Keratinocyte (primary cell): ENCODE measurements at regions not wholly inside any gene's neighbourhood (a gene's known extent, or its start where the extent isn't known, plus 50 kb on each side); places are given as distances from the start of the nearest gene placed in this dataset.

Source experiments
- CTCF ChIP-seq, 3 experiments: IDR thresholded peaks in 1 of 3; conservative IDR thresholded peaks in 1 of 3; optimal IDR thresholded peaks in 1 of 3; 2 replicates in 2 of 3; 3 replicates in 1 of 3; pipeline versions ENCODE3 to v1.5.1; 2011; ENCODE audit warnings: low read length in 3 of 3, mild to moderate bottlenecking in 3 of 3, moderate library complexity in 2 of 3, control low read depth in 1 of 3, inconsistent platforms in 1 of 3; ENCODE audit not compliant: insufficient read depth in 2 of 3; ENCODE audit errors: extremely low read depth in 1 of 3
- EZH2 ChIP-seq: IDR thresholded peaks from one replicate; pipeline ENCODE4 v1.6.1; 2012; ENCODE audit warnings: inconsistent platforms, mild to moderate bottlenecking, low read length, moderate library complexity

- TF ChIP-seq CTCF (optimal IDR thresholded peaks at IDR 0.05 in 1 of 3, IDR thresholded peaks at IDR 0.05 in 1 of 3, conservative IDR thresholded peaks at IDR 0.05 in 1 of 3; ENCODE audit: extremely low read depth in 1 of 3, insufficient read depth in 2 of 3, low read length in 3 of 3) (no peak), EZH2 (no peak)
Observed at GRCh38 chr5:154571325-154572035, 93.5 kb upstream of the HAND1 start.
